Esophagus squamous epithelium (tissue), 5 donors: ENCODE measurements at regions not wholly inside any gene's neighbourhood (a gene's known extent, or its start where the extent isn't known, plus 50 kb on each side); places are given as distances from the start of the nearest gene placed in this dataset.

ENCODE experiments used
- DNase-seq: peaks from one replicate; lab custom pipeline; 2025; lab: John Stamatoyannopoulos, UW
- H3K27ac ChIP-seq, 4 donors: fragments of 200-600 bp; sonication (generic); one replicate each; pipeline ENCODE4 v1.5.1; 2016 to 2019; ENCODE audit warnings: mild to moderate bottlenecking in 1 of 4
- H3K27me3 ChIP-seq, 4 donors: fragments of 200-600 bp; sonication (generic); 1 replicate in 3 of 4; 2 replicates in 1 of 4; pipeline versions ENCODE4 v1.5.1 to v1.6.0; 2017 to 2021; ENCODE audit warnings: antibody characterized with exemption in 1 of 4
- H3K36me3 ChIP-seq, 3 donors: fragments of 200-600 bp; sonication (generic); one replicate each; pipeline ENCODE4 v1.5.1; 2016 to 2019
- H3K4me1 ChIP-seq, 3 donors: fragments of 200-600 bp; sonication (generic); one replicate each; pipeline ENCODE4 v1.5.1; 2017 to 2019
- H3K4me3 ChIP-seq, 4 donors: fragments of 200-600 bp; sonication (generic); 1 replicate in 3 of 4; 2 replicates in 1 of 4; pipeline ENCODE4 v1.5.1; 2016 to 2019; ENCODE audit warnings: mild to moderate bottlenecking in 2 of 4, moderate library complexity in 1 of 4
- H3K9me3 ChIP-seq, 3 donors: fragments of 200-600 bp; sonication (generic); one replicate each; pipeline ENCODE4 v1.5.1; 2016 to 2019
- POLR2A ChIP-seq, 4 donors: fragments of 450-650 bp; IDR thresholded peaks; one replicate each; pipeline ENCODE4 v1.6.1; 2017; ENCODE audit warnings: antibody characterized with exemption in 4 of 4, mild to moderate bottlenecking in 4 of 4, moderate library complexity in 3 of 4
- WGBS, 2 donors: methylation state at CpG; one replicate each; pipeline ENCODE4 v1.1.5; 2018; 5-methylcytosine and 5-hydroxymethylcytosine counted together
- intact Hi-C: fragments of 100-400 bp; cut with DNase I; formaldehyde crosslinking; loops from one replicate; pipeline ENCODE4 v1.15.0; 2022
- TF ChIP-seq, protein P1 (sequence below), 6 experiments: fragments of 450-650 bp in 4 of 6; fragments of 200-600 bp in 2 of 6; sonication (generic) in 2 of 6; IDR thresholded peaks; one replicate each; pipeline ENCODE4 v1.5.1; 2016 to 2019; ENCODE audit warnings: antibody characterized with exemption in 6 of 6, mild to moderate bottlenecking in 4 of 6, moderate library complexity in 4 of 6
- donor health status: DM: yes; HTN: yes; CAD: no.

DNA sequence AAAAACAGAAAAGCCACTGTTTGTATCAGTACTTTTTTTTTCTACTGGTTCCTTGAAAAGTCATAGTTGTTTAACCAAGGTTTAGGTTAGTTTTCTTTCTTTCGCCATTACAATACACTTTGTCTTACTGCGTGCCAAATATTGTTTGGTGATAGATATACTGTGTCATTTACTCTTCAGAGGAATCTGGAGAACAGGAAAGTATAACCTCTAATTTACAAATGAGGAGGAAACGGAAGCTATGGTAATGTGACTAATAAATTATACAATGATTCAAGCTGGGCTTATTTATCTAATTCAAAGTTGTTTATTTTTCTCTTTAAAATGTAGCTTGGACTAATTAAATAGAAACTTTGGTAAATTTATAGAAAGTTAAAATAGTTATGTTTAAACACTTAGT lies 96.2 kb upstream of the ROBO2 start:
- Histone ChIP-seq H3K9me3 (no peaks in the 10 kb centered on the region), H3K4me3 (no peak overlapping the region), H3K27ac (no peak overlapping the region), H3K27me3 (no peaks in the 10 kb centered on the region), H3K36me3 (no peaks in the 10 kb centered on the region), H3K4me1 (no peaks in the 10 kb centered on the region)
- no peak for DNase-seq
- TF ChIP-seq, protein P1, sequence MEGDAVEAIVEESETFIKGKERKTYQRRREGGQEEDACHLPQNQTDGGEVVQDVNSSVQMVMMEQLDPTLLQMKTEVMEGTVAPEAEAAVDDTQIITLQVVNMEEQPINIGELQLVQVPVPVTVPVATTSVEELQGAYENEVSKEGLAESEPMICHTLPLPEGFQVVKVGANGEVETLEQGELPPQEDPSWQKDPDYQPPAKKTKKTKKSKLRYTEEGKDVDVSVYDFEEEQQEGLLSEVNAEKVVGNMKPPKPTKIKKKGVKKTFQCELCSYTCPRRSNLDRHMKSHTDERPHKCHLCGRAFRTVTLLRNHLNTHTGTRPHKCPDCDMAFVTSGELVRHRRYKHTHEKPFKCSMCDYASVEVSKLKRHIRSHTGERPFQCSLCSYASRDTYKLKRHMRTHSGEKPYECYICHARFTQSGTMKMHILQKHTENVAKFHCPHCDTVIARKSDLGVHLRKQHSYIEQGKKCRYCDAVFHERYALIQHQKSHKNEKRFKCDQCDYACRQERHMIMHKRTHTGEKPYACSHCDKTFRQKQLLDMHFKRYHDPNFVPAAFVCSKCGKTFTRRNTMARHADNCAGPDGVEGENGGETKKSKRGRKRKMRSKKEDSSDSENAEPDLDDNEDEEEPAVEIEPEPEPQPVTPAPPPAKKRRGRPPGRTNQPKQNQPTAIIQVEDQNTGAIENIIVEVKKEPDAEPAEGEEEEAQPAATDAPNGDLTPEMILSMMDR (IDR thresholded peaks at IDR 0.05): no peak
- TF ChIP-seq POLR2A (IDR thresholded peaks at IDR 0.05): no peak
- 18 to 30% methylated on average over 3 of the region's 3 CpGs for WGBS, 2 donors
- intact Hi-C loops: no loop called here

GRCh38 chr3:76949033-76949432 lies 90.9 kb upstream of the ROBO2 start:
- Histone ChIP-seq H3K36me3 (no peaks in the 10 kb centered on the region), H3K27ac (no peak overlapping the region), H3K4me3 (no peak overlapping the region), H3K4me1 (no peaks in the 10 kb centered on the region), H3K27me3 (no peaks in the 10 kb centered on the region), H3K9me3 (no peaks in the 10 kb centered on the region)
- DNase-seq: no peak
- TF ChIP-seq POLR2A (IDR thresholded peaks at IDR 0.05): no peak
- TF ChIP-seq, protein P1 (IDR thresholded peaks at IDR 0.05): no peak
- intact Hi-C loops: no loop called here
- 88 to 90% methylated on average over 3 of the region's 3 CpGs for WGBS, 2 donors

DNA sequence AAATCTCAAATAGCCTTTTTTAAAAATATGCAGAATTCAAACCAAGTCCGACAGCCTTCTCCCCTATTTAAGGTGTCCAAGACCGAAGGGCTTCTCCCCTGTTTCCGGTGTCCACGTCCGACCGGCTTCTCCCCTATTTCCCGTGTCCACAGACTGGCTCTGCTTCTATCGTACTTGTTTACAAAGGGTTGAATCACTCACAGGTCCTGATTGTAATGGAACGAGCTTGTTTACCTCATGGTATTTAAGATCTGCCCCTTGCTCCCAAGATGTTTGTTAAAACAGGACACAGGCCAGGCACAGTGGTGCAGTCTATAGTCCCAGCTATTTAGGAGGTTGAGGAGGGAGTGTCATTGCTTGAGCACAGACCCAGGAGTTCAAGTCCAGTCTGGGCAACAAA lies 90.4 kb upstream of the ROBO2 start:
- intact Hi-C loops: no loop called here
- WGBS, 2 donors: 54 to 62% methylated on average over 9 of the region's 9 CpGs
- Histone ChIP-seq H3K27ac (no peak overlapping the region), H3K27me3 (no peaks in the 10 kb centered on the region), H3K4me1 (no peaks in the 10 kb centered on the region), H3K4me3 (no peak overlapping the region), H3K36me3 (no peaks in the 10 kb centered on the region), H3K9me3 (no peaks in the 10 kb centered on the region)
- no peak for DNase-seq
- TF ChIP-seq, protein P1 (IDR thresholded peaks at IDR 0.05): no peak
- TF ChIP-seq POLR2A (IDR thresholded peaks at IDR 0.05): no peak

DNA sequence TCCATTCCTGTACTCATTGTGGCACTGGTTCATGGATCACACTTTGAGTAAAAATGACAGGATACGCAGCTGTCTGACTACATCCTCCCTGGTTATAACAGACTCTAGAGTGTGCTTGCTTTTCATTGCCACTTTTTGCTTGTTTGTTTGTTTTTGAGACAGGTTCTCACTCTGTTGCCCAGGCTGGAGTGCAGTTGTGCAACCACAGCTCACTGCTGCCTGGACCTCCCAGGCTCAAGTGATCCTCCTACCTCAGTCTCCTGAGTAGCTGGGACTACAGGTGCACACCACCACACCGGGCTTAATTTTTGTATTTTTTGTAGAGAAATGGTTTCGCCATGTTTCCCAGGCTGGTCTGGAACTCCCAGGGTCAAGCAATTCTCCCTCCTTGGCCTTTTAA lies 89.3 kb upstream of the ROBO2 start:
- 86 to 97% methylated on average over 3 of the region's 3 CpGs for WGBS, 2 donors
- DNase-seq: no peak
- no peak for TF ChIP-seq POLR2A (IDR thresholded peaks at IDR 0.05)
- TF ChIP-seq, protein P1 (IDR thresholded peaks at IDR 0.05): no peak

GRCh38 chr3:76954412-76954811 lies 85.5 kb upstream of the ROBO2 start:
- DNase-seq: no peak
- no peak overlapping the region for H3K27ac ChIP-seq
- no peaks in the 10 kb centered on the region for H3K27me3 ChIP-seq
- no peaks in the 10 kb centered on the region for H3K9me3 ChIP-seq
- H3K36me3 ChIP-seq: no peaks in the 10 kb centered on the region
- TF ChIP-seq, protein P1 (IDR thresholded peaks at IDR 0.05): no peak
- no peak for TF ChIP-seq POLR2A (IDR thresholded peaks at IDR 0.05)
- no peak overlapping the region for H3K4me3 ChIP-seq
- intact Hi-C loops: no loop called here
- H3K4me1 ChIP-seq: no peaks in the 10 kb centered on the region
- WGBS, 2 donors: 80 to 85% methylated on average over 1 of the region's 1 CpG

More for the DNA sequence above, 89.3 kb upstream of the ROBO2 start:
- Histone ChIP-seq H3K27me3 (no peaks in the 10 kb centered on the region), H3K9me3 (no peaks in the 10 kb centered on the region), H3K27ac (no peak overlapping the region), H3K36me3 (no peaks in the 10 kb centered on the region), H3K4me1 (no peaks in the 10 kb centered on the region), H3K4me3 (no peak overlapping the region)
- intact Hi-C loops: no loop called here
